BLaER1 treated with 17β-estradiol and CSF1 and Interleukin-3, amounts not matched to agents 10 nM and 100 nM (cell line): ENCODE measurements at regions not wholly inside any gene's neighbourhood (a gene's known extent, or its start where the extent isn't known, plus 50 kb on each side); places are given as distances from the start of the nearest gene placed in this dataset.

Experiments used
- H3K27ac ChIP-seq, 11 experiments: shearing (Covaris generic); formaldehyde crosslinking; 2 replicates each; pipeline ENCODE4 v1.8.1; 2022
- H3K27me3 ChIP-seq, 11 experiments: shearing (Covaris generic); formaldehyde crosslinking; 2 replicates each; pipeline ENCODE4 v1.8.1; 2022
- H3K36me3 ChIP-seq, 11 experiments: shearing (Covaris generic); formaldehyde crosslinking; 2 replicates each; pipeline ENCODE4 v1.8.1; 2022
- H3K4me1 ChIP-seq, 10 experiments: shearing (Covaris generic); formaldehyde crosslinking; 2 replicates each; pipeline ENCODE4 v1.8.1; 2022
- H3K4me2 ChIP-seq, 11 experiments: shearing (Covaris generic); formaldehyde crosslinking; 2 replicates each; pipeline ENCODE4 v1.8.1; 2022
- H3K4me3 ChIP-seq, 10 experiments: shearing (Covaris generic); formaldehyde crosslinking; 2 replicates each; pipeline ENCODE4 v1.8.1; 2022
- H3K9ac ChIP-seq, 11 experiments: shearing (Covaris generic); formaldehyde crosslinking; 2 replicates each; pipeline ENCODE4 v1.8.1; 2022
- H3K9me3 ChIP-seq, 11 experiments: shearing (Covaris generic); formaldehyde crosslinking; replicated peaks in 1 of 11; 2 replicates each; pipeline ENCODE4 v1.8.1; 2022
- H4K20me1 ChIP-seq, 11 experiments: shearing (Covaris generic); formaldehyde crosslinking; 2 replicates each; pipeline ENCODE4 v1.8.1; 2022
- Cebpa-rat ChIP-seq, 11 experiments: shearing (Covaris generic); IDR thresholded peaks; 2 replicates each; pipeline ENCODE4 v1.8.1; 2022

- no peak overlapping the region for H3K4me2 ChIP-seq
- H3K4me3 ChIP-seq, result no peak overlapping the region
- no peak for TF ChIP-seq Cebpa-rat (IDR thresholded peaks at IDR 0.05)
- peaks cover 0 to 3% (median 0%) of the 10 kb centered on the region in 10 experiments; a peak in 1 of 20 replicates for H3K4me1 ChIP-seq
- H3K9ac ChIP-seq, result no peak overlapping the region
- H4K20me1 ChIP-seq, result no peaks in the 10 kb centered on the region
- no peaks in the 10 kb centered on the region for H3K36me3 ChIP-seq
- H3K27me3 ChIP-seq, result no peaks in the 10 kb centered on the region
- no peaks in the 10 kb centered on the region for H3K9me3 ChIP-seq
- H3K27ac ChIP-seq, result no peak overlapping the region
These were observed 1290.0 kb downstream of the UQCRFS1 start for GRCh38 chr19:27922970-27923369.

GRCh38 chr19:27920774-27921173, 1292.2 kb downstream of the UQCRFS1 start:
- no peak overlapping the region for H3K9ac ChIP-seq
- H3K4me2 ChIP-seq, result no peak overlapping the region
- H3K4me3 ChIP-seq, result no peak overlapping the region
- no peak overlapping the region for H3K27ac ChIP-seq
- H3K27me3 ChIP-seq, result no peaks in the 10 kb centered on the region
- no peak for TF ChIP-seq Cebpa-rat (IDR thresholded peaks at IDR 0.05)
- H3K36me3 ChIP-seq, result no peaks in the 10 kb centered on the region
- peaks cover 0 to 3% (median 0%) of the 10 kb centered on the region in 10 experiments; a peak in 1 of 20 replicates for H3K4me1 ChIP-seq
- no peaks in the 10 kb centered on the region for H3K9me3 ChIP-seq
- no peaks in the 10 kb centered on the region for H4K20me1 ChIP-seq

- Histone ChIP-seq H3K36me3 (no peaks in the 10 kb centered on the region), H3K4me1 (peaks cover 0 to 3% (median 0%) of the 10 kb centered on the region in 10 experiments; a peak in 1 of 20 replicates), H3K27me3 (no peaks in the 10 kb centered on the region), H3K4me3 (no peak overlapping the region), H4K20me1 (no peaks in the 10 kb centered on the region), H3K27ac (no peak overlapping the region), H3K9me3 (no peaks in the 10 kb centered on the region), H3K4me2 (no peak overlapping the region), H3K9ac (no peak overlapping the region)
- TF ChIP-seq Cebpa-rat (IDR thresholded peaks at IDR 0.05), result no peak
These were observed 1294.1 kb downstream of the UQCRFS1 start for GRCh38 chr19:27918818-27919217.

GRCh38 chr19:27911122-27911898, 1301.6 kb downstream of the UQCRFS1 start:
- no peaks in the 10 kb centered on the region for H3K4me1 ChIP-seq
- TF ChIP-seq Cebpa-rat (IDR thresholded peaks at IDR 0.05), result no peak
- H3K9ac ChIP-seq, result no peak overlapping the region
- no peaks in the 10 kb centered on the region for H3K27me3 ChIP-seq
- no peak overlapping the region for H3K27ac ChIP-seq
- H3K4me3 ChIP-seq, result no peak overlapping the region
- no peaks in the 10 kb centered on the region for H4K20me1 ChIP-seq
- H3K4me2 ChIP-seq, result no peak overlapping the region
- no peaks in the 10 kb centered on the region; a peak in 1 of 22 replicates for H3K36me3 ChIP-seq
- H3K9me3 ChIP-seq, result peaks cover 9 to 23% (median 15%) of the 10 kb centered on the region in 11 experiments; a peak in 19 of 22 replicates

- Histone ChIP-seq H3K9ac (no peak overlapping the region), H3K4me2 (no peak overlapping the region), H3K9me3 (peaks cover 9 to 23% (median 15%) of the 10 kb centered on the region in 11 experiments; a peak in 19 of 22 replicates), H3K4me1 (no peaks in the 10 kb centered on the region), H3K4me3 (no peak overlapping the region), H3K27ac (no peak overlapping the region), H4K20me1 (no peaks in the 10 kb centered on the region), H3K36me3 (no peaks in the 10 kb centered on the region; a peak in 1 of 22 replicates), H3K27me3 (no peaks in the 10 kb centered on the region)
- TF ChIP-seq Cebpa-rat (IDR thresholded peaks at IDR 0.05), result no peak
These were observed 1303.1 kb downstream of the UQCRFS1 start for GRCh38 chr19:27909861-27910260.

- Histone ChIP-seq H3K27me3 (no peaks in the 10 kb centered on the region), H4K20me1 (no peaks in the 10 kb centered on the region), H3K9ac (no peak overlapping the region), H3K9me3 (peaks cover 9 to 23% (median 15%) of the 10 kb centered on the region in 11 experiments; a peak in 19 of 22 replicates), H3K4me2 (no peak overlapping the region), H3K4me1 (no peaks in the 10 kb centered on the region), H3K36me3 (no peaks in the 10 kb centered on the region; a peak in 1 of 22 replicates), H3K4me3 (no peak overlapping the region), H3K27ac (no peak overlapping the region)
- no peak for TF ChIP-seq Cebpa-rat (IDR thresholded peaks at IDR 0.05)
These were observed 1303.6 kb downstream of the UQCRFS1 start for GRCh38 chr19:27909185-27909840.

GRCh38 chr19:27906081-27906480, 1306.9 kb downstream of the UQCRFS1 start:
- Histone ChIP-seq H3K36me3 (no peaks in the 10 kb centered on the region; a peak in 1 of 22 replicates), H3K9me3 (peaks cover 9 to 21% (median 15%) of the 10 kb centered on the region in 11 experiments; a peak in 19 of 22 replicates), H4K20me1 (no peaks in the 10 kb centered on the region), H3K9ac (no peak overlapping the region), H3K4me3 (no peak overlapping the region), H3K4me1 (no peaks in the 10 kb centered on the region), H3K4me2 (no peak overlapping the region), H3K27ac (no peak overlapping the region), H3K27me3 (no peaks in the 10 kb centered on the region)
- no peak for TF ChIP-seq Cebpa-rat (IDR thresholded peaks at IDR 0.05)

- no peak overlapping the region for H3K9ac ChIP-seq
- H3K4me2 ChIP-seq, result no peak overlapping the region
- H3K4me1 ChIP-seq, result no peaks in the 10 kb centered on the region
- H3K4me3 ChIP-seq, result no peak overlapping the region
- H3K9me3 ChIP-seq, result peaks cover 6 to 12% (median 11%) of the 10 kb centered on the region in 11 experiments; a peak in 19 of 22 replicates
- no peak overlapping the region for H3K27ac ChIP-seq
- H3K27me3 ChIP-seq, result no peaks in the 10 kb centered on the region
- no peaks in the 10 kb centered on the region for H4K20me1 ChIP-seq
- TF ChIP-seq Cebpa-rat (IDR thresholded peaks at IDR 0.05), result no peak
- no peaks in the 10 kb centered on the region; a peak in 1 of 22 replicates for H3K36me3 ChIP-seq
These were observed 1307.9 kb downstream of the UQCRFS1 start for GRCh38 chr19:27905074-27905473.

- Histone ChIP-seq H3K36me3 (no peaks in the 10 kb centered on the region), H3K4me2 (no peak overlapping the region), H3K9me3 (no peaks in the 10 kb centered on the region)
These were observed 1311.9 kb downstream of the UQCRFS1 start for GRCh38 chr19:27901078-27901477.

More at GRCh38 chr19:27901078-27901477, 1311.9 kb downstream of the UQCRFS1 start:
- no peaks in the 10 kb centered on the region for H3K4me1 ChIP-seq
- no peaks in the 10 kb centered on the region for H3K27me3 ChIP-seq
- H4K20me1 ChIP-seq, result no peaks in the 10 kb centered on the region
- no peak overlapping the region for H3K4me3 ChIP-seq
- no peak for TF ChIP-seq Cebpa-rat (IDR thresholded peaks at IDR 0.05)
- no peak overlapping the region for H3K9ac ChIP-seq
- H3K27ac ChIP-seq, result no peak overlapping the region
